Common myeloid progenitor, CD34-positive (primary cell): ENCODE measurements at regions not wholly inside any gene's neighbourhood (a gene's known extent, or its start where the extent isn't known, plus 50 kb on each side); places are given as distances from the start of the nearest gene placed in this dataset.

Experiments
- CTCF ChIA-PET: fragments of 350-600 bp; sonication (Branson Sonifier 250); formaldehyde crosslinking; loops from one replicate; lab custom pipeline; 2021; ENCODE audit warnings: antibody characterized with exemption; lab: Charles Lee
- POLR2A ChIA-PET: fragments of 350-600 bp; sonication (Branson Sonifier 250); formaldehyde crosslinking; loops from one replicate; lab custom pipeline; 2021; ENCODE audit warnings: antibody characterized with exemption; lab: Charles Lee
- DNase-seq, 3 donors: peaks; one replicate each; pipeline versions ENCODE4 v3.0.0 to v3.0.0-alpha.2; 2013
- H3K27ac ChIP-seq, 2 experiments: 1 replicate in 1 of 2; 2 replicates in 1 of 2; pipeline ENCODE4 v1.7.0; 2013; ENCODE audit warnings: inconsistent platforms in 2 of 2, low read length in 2 of 2, mild to moderate bottlenecking in 2 of 2, low read depth in 1 of 2, moderate library complexity in 1 of 2; ENCODE audit not compliant: severe bottlenecking in 2 of 2, insufficient read depth in 1 of 2, poor library complexity in 1 of 2
- H3K27me3 ChIP-seq, 5 experiments: replicated peaks in 2 of 5; 1 replicate in 3 of 5; 2 replicates in 2 of 5; pipeline versions ENCODE4 v1.6.1 to v1.7.0; 2013; ENCODE audit warnings: low read length in 4 of 5, mild to moderate bottlenecking in 2 of 5, moderate library complexity in 2 of 5, inconsistent platforms in 1 of 5; ENCODE audit not compliant: insufficient read depth in 5 of 5, control insufficient read depth in 4 of 5
- H3K36me3 ChIP-seq, 4 experiments: 1 replicate in 2 of 4; 2 replicates in 2 of 4; pipeline versions ENCODE4 v1.6.1 to v1.7.0; 2013; ENCODE audit warnings: low read length in 3 of 4, control low read depth in 1 of 4, mild to moderate bottlenecking in 1 of 4; ENCODE audit not compliant: control insufficient read depth in 4 of 4, insufficient read depth in 4 of 4
- H3K4me1 ChIP-seq, 4 experiments: 1 replicate in 3 of 4; 2 replicates in 1 of 4; pipeline versions ENCODE4 v1.6.1 to v1.7.1; 2013; ENCODE audit warnings: low read length in 3 of 4, mild to moderate bottlenecking in 3 of 4, control low read depth in 1 of 4, inconsistent platforms in 1 of 4, moderate library complexity in 1 of 4; ENCODE audit not compliant: control insufficient read depth in 4 of 4, insufficient read depth in 4 of 4; ENCODE audit errors: control extremely low read depth in 1 of 4
- H3K4me3 ChIP-seq, 7 experiments: 1 replicate in 4 of 7; 2 replicates in 3 of 7; pipeline versions ENCODE4 v1.5.1 to v1.7.0; 2013; ENCODE audit warnings: mild to moderate bottlenecking in 7 of 7, low read length in 6 of 7, moderate library complexity in 6 of 7, inconsistent platforms in 2 of 7, low read depth in 2 of 7, control low read depth in 1 of 7; ENCODE audit not compliant: insufficient read depth in 4 of 7, control insufficient read depth in 1 of 7; ENCODE audit errors: extremely low read depth in 1 of 7
- H3K9me3 ChIP-seq, 5 experiments: 1 replicate in 4 of 5; 2 replicates in 1 of 5; pipeline versions ENCODE4 v1.6.1 to v1.7.1; 2013; ENCODE audit warnings: low read length in 4 of 5, mild to moderate bottlenecking in 2 of 5, inconsistent platforms in 1 of 5, low read depth in 1 of 5, moderate library complexity in 1 of 5; ENCODE audit not compliant: control insufficient read depth in 4 of 5, insufficient read depth in 2 of 5; ENCODE audit errors: control extremely low read depth in 1 of 5
- WGBS: methylation state at CpG from one replicate; pipeline ENCODE4 v1.1.5; 2013; ENCODE audit not compliant: insufficient coverage; 5-methylcytosine and 5-hydroxymethylcytosine counted together

GRCh38 chr5:119741691-119742090, 112.3 kb downstream of the FAM170A start:
- Histone ChIP-seq H3K9me3 (no peaks in the 10 kb centered on the region), H3K4me3 (no peak overlapping the region), H3K36me3 (no peaks in the 10 kb centered on the region), H3K4me1 (no peaks in the 10 kb centered on the region), H3K27me3 (no peaks in the 10 kb centered on the region), H3K27ac (no peak overlapping the region)
- POLR2A ChIA-PET: no interaction called here
- no peak for DNase-seq
- CTCF ChIA-PET: no interaction called here

GRCh38 chr5:119742311-119742710, 113.0 kb downstream of the FAM170A start:
- Histone ChIP-seq H3K27ac (no peak overlapping the region), H3K27me3 (no peaks in the 10 kb centered on the region), H3K9me3 (no peaks in the 10 kb centered on the region), H3K36me3 (no peaks in the 10 kb centered on the region), H3K4me3 (no peak overlapping the region), H3K4me1 (no peaks in the 10 kb centered on the region)
- CTCF ChIA-PET: no interaction called here
- WGBS: 100% methylated on average over 1 of the region's 4 CpGs
- no peak for DNase-seq
- POLR2A ChIA-PET: no interaction called here

GRCh38 chr5:119743927-119744326, 114.6 kb downstream of the FAM170A start:
- Histone ChIP-seq H3K4me1 (no peaks in the 10 kb centered on the region), H3K27me3 (no peaks in the 10 kb centered on the region), H3K36me3 (no peaks in the 10 kb centered on the region), H3K27ac (no peak overlapping the region), H3K4me3 (no peak overlapping the region), H3K9me3 (no peaks in the 10 kb centered on the region)
- DNase-seq: peak; percentile 43 to 61 (median 46)
- whole genome bisulfite sequencing: no CpG with 5 or more reads among the region's 1 CpG
- ChIA-PET POLR2A (no interaction called here), CTCF (no interaction called here)

GRCh38 chr5:119745976-119746375, 116.6 kb downstream of the FAM170A start:
- 100% methylated on average over 1 of the region's 1 CpG for WGBS
- POLR2A ChIA-PET: no interaction called here

GRCh38 chr5:119746984-119747383, 117.6 kb downstream of the FAM170A start:
- H3K27ac ChIP-seq: no peak overlapping the region
- no peaks in the 10 kb centered on the region for H3K9me3 ChIP-seq
- CTCF ChIA-PET: no interaction called here
- no peaks in the 10 kb centered on the region for H3K27me3 ChIP-seq
- DNase-seq: no peak
- POLR2A ChIA-PET: no interaction called here
- H3K4me1 ChIP-seq: no peaks in the 10 kb centered on the region
- WGBS: 93% methylated on average over 2 of the region's 3 CpGs
- no peak overlapping the region for H3K4me3 ChIP-seq
- H3K36me3 ChIP-seq: no peaks in the 10 kb centered on the region

More at GRCh38 chr5:119745976-119746375, 116.6 kb downstream of the FAM170A start:
- DNase-seq: no peak
- H3K36me3 ChIP-seq: no peaks in the 10 kb centered on the region
- CTCF ChIA-PET: no interaction called here
- H3K27me3 ChIP-seq: no peaks in the 10 kb centered on the region
- H3K9me3 ChIP-seq: no peaks in the 10 kb centered on the region
- no peaks in the 10 kb centered on the region for H3K4me1 ChIP-seq
- no peak overlapping the region for H3K27ac ChIP-seq
- no peak overlapping the region for H3K4me3 ChIP-seq

GRCh38 chr5:119750887-119751733, 121.8 kb downstream of the FAM170A start:
- WGBS: 97% methylated on average over 22 of the region's 24 CpGs
- POLR2A ChIA-PET: no interaction called here
- H3K9me3 ChIP-seq: no peaks in the 10 kb centered on the region
- H3K27me3 ChIP-seq: no peaks in the 10 kb centered on the region
- no peaks in the 10 kb centered on the region for H3K36me3 ChIP-seq
- H3K27ac ChIP-seq: no peak overlapping the region
- DNase-seq: no peak
- H3K4me1 ChIP-seq: no peaks in the 10 kb centered on the region
- CTCF ChIA-PET: no interaction called here
- no peak overlapping the region for H3K4me3 ChIP-seq

- DNase-seq: no peak
- WGBS: 92% methylated on average over 4 of the region's 6 CpGs
- POLR2A ChIA-PET: no interaction called here
- Histone ChIP-seq H3K9me3 (no peaks in the 10 kb centered on the region), H3K27me3 (peaks cover 0 to 2% (median 0%) of the 10 kb centered on the region in 5 experiments), H3K4me1 (no peaks in the 10 kb centered on the region), H3K27ac (no peak overlapping the region), H3K36me3 (no peaks in the 10 kb centered on the region), H3K4me3 (no peak overlapping the region)
- CTCF ChIA-PET: interaction anchor here (1.2 kb wide), 1 partner anchor 11 kb away, joined by 4 read pairs; no protein-coding TSS in a partner anchor
Measured at GRCh38 chr5:119751734-119752094, 122.4 kb downstream of the FAM170A start.
